Fibroblast of the aortic adventitia (primary cell): ENCODE measurements at regions not wholly inside any gene's neighbourhood (a gene's known extent, or its start where the extent isn't known, plus 50 kb on each side); places are given as distances from the start of the nearest gene placed in this dataset.
A peak's percentile ranks its signal among the peaks of the same experiment; 100 is the strongest.
"Not testable (repeated sequence)": the region's sequence is repeated elsewhere in the genome, so short reads cannot be mapped to it uniquely, and the experiment has no call there.

Experiments used
- DNase-seq: peaks from one replicate; pipeline ENCODE4 v3.0.0-alpha.2; 2010; ENCODE audit warnings: low read depth
- H3K4me3 ChIP-seq: 2 replicates; pipeline ENCODE4 v1.5.1; 2011; ENCODE audit warnings: low read depth, mild to moderate bottlenecking, control low read depth, low read length, moderate library complexity
- CTCF ChIP-seq: IDR thresholded peaks from 2 replicates; pipeline ENCODE4 v1.5.1; 2011; ENCODE audit warnings: mild to moderate bottlenecking, low read length, control low read depth, inconsistent platforms; ENCODE audit not compliant: insufficient read depth

GRCh38 chr12:31906557-31907301 is 52.5 kb upstream of the RESF1 start:
- TF ChIP-seq CTCF = no peak
- no peak for DNase-seq
- no peak overlapping the region for H3K4me3 ChIP-seq

GRCh38 chr12:31903025-31903424 is 56.2 kb upstream of the RESF1 start:
- TF ChIP-seq CTCF = no peak
- no peak overlapping the region for H3K4me3 ChIP-seq
- DNase-seq = no peak

GRCh38 chr12:31900271-31900670 is 58.9 kb upstream of the RESF1 start:
- DNase-seq = no peak
- no peak overlapping the region for H3K4me3 ChIP-seq
- TF ChIP-seq CTCF = no peak

- TF ChIP-seq CTCF = no peak
- H3K4me3 ChIP-seq = no peak overlapping the region
- no peak for DNase-seq
These were observed 60.1 kb upstream of the RESF1 start for GRCh38 chr12:31899109-31899508.

GRCh38 chr12:31897781-31898503 is 61.3 kb upstream of the RESF1 start:
- no peak for TF ChIP-seq CTCF
- H3K4me3 ChIP-seq = no peak overlapping the region
- DNase-seq = no peak

GRCh38 chr12:31897092-31897491 is 62.1 kb upstream of the RESF1 start:
- DNase-seq, H3K4me3 ChIP-seq: not testable (repeated sequence)

- TF ChIP-seq CTCF = no peak
- H3K4me3 ChIP-seq = no peak overlapping the region
- peak; percentile 86 for DNase-seq
These were observed 62.6 kb upstream of the RESF1 start for GRCh38 chr12:31896514-31897039.
